ENCODE measurements at regions not wholly inside any gene's neighbourhood (a gene's known extent, or its start where the extent isn't known, plus 50 kb on each side); places are given as distances from the start of the nearest gene placed in this dataset.

DNA sequence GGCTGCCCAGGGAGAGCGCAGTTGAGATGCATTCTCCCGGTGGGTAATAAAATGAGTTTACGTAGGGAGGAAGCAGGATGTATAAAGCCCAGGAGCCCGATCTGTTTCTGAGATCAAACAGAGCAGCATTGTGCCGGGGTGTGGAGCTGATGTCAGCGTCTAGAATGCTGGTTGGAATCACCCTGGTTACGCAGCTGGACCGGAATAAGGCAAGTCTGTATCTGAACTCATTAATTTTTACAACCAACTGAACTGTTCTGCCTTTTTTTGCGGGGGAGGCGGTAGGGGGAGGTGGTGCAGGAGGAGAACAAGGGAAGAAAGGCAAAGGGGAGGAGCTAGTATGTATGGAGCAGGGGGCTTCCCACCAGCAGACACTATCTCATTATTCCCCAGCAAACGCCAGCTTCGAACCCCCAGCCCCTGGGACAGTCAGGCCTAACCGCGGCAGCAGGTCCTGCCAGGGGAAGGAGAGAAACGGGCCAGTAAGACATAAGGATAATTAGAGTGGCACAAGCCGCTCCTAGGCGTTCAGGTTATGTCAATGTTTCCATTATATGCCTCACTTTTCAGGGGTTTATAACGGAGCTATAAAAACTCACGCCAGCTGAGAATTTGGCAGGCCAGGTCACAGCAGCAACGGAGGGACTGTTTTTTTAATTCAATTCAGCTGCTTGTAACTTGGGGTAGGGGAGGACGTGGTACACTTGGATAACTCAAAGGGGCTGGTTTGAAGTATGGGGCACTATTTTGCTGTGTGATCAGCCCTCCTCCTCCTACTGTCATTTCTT lies 175.3 kb upstream of the HES1 start:
- no peak overlapping the region for H3K27ac ChIP-seq
- 25 to 32% methylated on average over 21 of the region's 21 CpGs for WGBS, 2 donors
- peaks cover 0 to 14% (median 5%) of the 10 kb centered on the region in 4 donors for H3K4me1 ChIP-seq
- H3K27me3 ChIP-seq, result no peaks in the 10 kb centered on the region
- H3K4me3 ChIP-seq, result no peak overlapping the region
- H3K36me3 ChIP-seq, result no peaks in the 10 kb centered on the region
- no peak for TF ChIP-seq CTCF (IDR thresholded peaks at IDR 0.05)
- no peak for TF ChIP-seq EP300 (IDR thresholded peaks at IDR 0.05)
- no peak for TF ChIP-seq POLR2A (IDR thresholded peaks at IDR 0.05)
- no peak for DNase-seq (ENCODE audit: low spot score in 2 of 2)
- peaks cover 0 to under 1% (median under 1%) of the 10 kb centered on the region in 4 donors for H3K9me3 ChIP-seq

GRCh38 chr3:193962986-193963685 lies 172.8 kb upstream of the HES1 start:
- H3K9me3 ChIP-seq, result no peaks in the 10 kb centered on the region
- H3K27ac ChIP-seq, result no peak overlapping the region
- TF ChIP-seq EP300 (IDR thresholded peaks at IDR 0.05), result no peak
- TF ChIP-seq POLR2A (IDR thresholded peaks at IDR 0.05), result no peak
- TF ChIP-seq CTCF (IDR thresholded peaks at IDR 0.05), result no peak
- DNase-seq (ENCODE audit: low spot score in 2 of 2), result no peak
- no peaks in the 10 kb centered on the region for H3K27me3 ChIP-seq
- no peaks in the 10 kb centered on the region for H3K36me3 ChIP-seq
- no peak overlapping the region for H3K4me3 ChIP-seq
- H3K4me1 ChIP-seq, result peaks cover 0 to 14% (median 5%) of the 10 kb centered on the region in 4 donors
- WGBS, 2 donors, result 70% methylated on average over 9 of the region's 9 CpGs

DNA sequence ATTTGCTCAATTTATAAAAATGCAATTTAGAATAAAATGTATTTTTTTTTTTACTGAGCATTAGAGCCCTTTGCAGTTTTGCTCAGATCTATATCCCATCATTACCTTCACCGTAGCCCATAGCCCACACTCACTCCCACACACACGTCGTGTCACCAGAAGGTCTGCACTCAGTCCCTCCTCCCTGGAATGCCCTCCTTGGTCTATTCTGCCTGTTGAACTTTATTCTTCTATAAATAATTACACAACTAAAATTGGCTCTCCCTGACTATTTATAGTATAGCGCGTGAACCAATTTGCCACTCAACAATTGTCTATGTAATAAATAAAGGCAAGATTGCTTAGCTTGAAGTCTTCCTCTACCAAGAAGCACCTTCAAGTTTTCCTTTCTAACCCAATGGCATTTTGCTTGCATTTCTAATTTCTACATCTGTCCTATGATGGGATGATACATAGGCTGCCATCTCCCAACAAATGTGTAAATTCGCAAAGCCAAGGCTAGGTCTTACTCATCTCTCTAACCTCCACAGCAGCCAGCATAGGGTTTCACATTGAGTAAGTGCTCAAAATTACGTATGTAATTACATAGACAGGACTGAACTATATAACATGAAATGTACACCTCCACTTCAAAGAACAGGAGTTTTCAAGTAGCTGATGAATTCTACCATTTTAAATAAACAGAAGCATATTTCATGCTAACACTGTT lies 172.0 kb upstream of the HES1 start:
- DNase-seq (ENCODE audit: low spot score in 2 of 2), result no peak
- Histone ChIP-seq H3K9me3 (no peaks in the 10 kb centered on the region), H3K4me3 (no peak overlapping the region), H3K4me1 (peaks cover 0 to 14% (median 5%) of the 10 kb centered on the region in 4 donors), H3K36me3 (no peaks in the 10 kb centered on the region), H3K27ac (no peak overlapping the region), H3K27me3 (no peaks in the 10 kb centered on the region)
- 86 to 95% methylated on average over 7 of the region's 7 CpGs for WGBS, 2 donors
- no peak for TF ChIP-seq CTCF (IDR thresholded peaks at IDR 0.05)
- TF ChIP-seq EP300 (IDR thresholded peaks at IDR 0.05), result no peak
- no peak for TF ChIP-seq POLR2A (IDR thresholded peaks at IDR 0.05)

DNA sequence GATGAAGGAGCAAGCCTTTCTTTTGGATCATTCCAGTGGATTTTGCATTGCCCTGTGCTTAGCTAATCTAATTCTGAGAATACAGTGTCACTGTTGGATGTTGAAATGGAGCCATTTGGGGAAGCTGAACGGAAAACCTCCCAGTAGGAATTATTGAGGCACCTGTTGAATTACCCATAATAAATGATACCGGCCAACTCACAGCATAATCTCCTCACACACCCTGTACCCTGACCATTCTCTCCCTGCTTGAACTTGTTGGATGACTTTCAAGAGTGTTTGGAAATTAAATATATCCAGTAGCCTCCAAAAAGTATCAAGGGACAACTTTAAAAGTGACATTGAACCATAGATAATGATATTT lies 171.4 kb upstream of the HES1 start:
- 86 to 100% methylated on average over 2 of the region's 2 CpGs for WGBS, 2 donors
- no peak for DNase-seq (ENCODE audit: low spot score in 2 of 2)

More for the DNA sequence above, 171.4 kb upstream of the HES1 start:
- Histone ChIP-seq H3K9me3 (no peaks in the 10 kb centered on the region), H3K4me3 (no peak overlapping the region), H3K36me3 (no peaks in the 10 kb centered on the region), H3K27ac (no peak overlapping the region), H3K4me1 (peaks cover 0 to 14% (median 5%) of the 10 kb centered on the region in 4 donors), H3K27me3 (no peaks in the 10 kb centered on the region)
- TF ChIP-seq CTCF (IDR thresholded peaks at IDR 0.05), result no peak
- no peak for TF ChIP-seq EP300 (IDR thresholded peaks at IDR 0.05)
